ENCODE measurements at regions not wholly inside any gene's neighbourhood (a gene's known extent, or its start where the extent isn't known, plus 50 kb on each side); places are given as distances from the start of the nearest gene placed in this dataset.

- no peak for DNase-seq (ENCODE audit: low read depth)
Measured at GRCh38 chr1:193791746-193792145, 605.3 kb upstream of the B3GALT2 start.

- DNase-seq (ENCODE audit: low read depth): no peak
Measured at GRCh38 chr1:193787061-193787460, 600.6 kb upstream of the B3GALT2 start.

GRCh38 chr1:193785850-193786420 lies 599.5 kb upstream of the B3GALT2 start:
- DNase-seq (ENCODE audit: low read depth): no peak

- no peak for DNase-seq (ENCODE audit: low read depth)
Measured at GRCh38 chr1:193774536-193775323, 588.3 kb upstream of the B3GALT2 start.

- no peak for DNase-seq (ENCODE audit: low read depth)
Measured at GRCh38 chr1:193771596-193771995, 585.2 kb upstream of the B3GALT2 start.

- DNase-seq (ENCODE audit: low read depth): no peak
Measured at GRCh38 chr1:193769651-193770050, 583.2 kb upstream of the B3GALT2 start.

- DNase-seq (ENCODE audit: low read depth): no peak
Measured at GRCh38 chr1:193767886-193768285, 581.5 kb upstream of the B3GALT2 start.

GRCh38 chr1:193766329-193766728 lies 579.9 kb upstream of the B3GALT2 start:
- no peak for DNase-seq (ENCODE audit: low read depth)

GRCh38 chr1:193763266-193763665 lies 576.9 kb upstream of the B3GALT2 start:
- DNase-seq (ENCODE audit: low read depth): no peak

- no peak for DNase-seq (ENCODE audit: low read depth)
Measured at GRCh38 chr1:193762236-193762635, 575.8 kb upstream of the B3GALT2 start.

GRCh38 chr1:193755441-193755840 lies 569.0 kb upstream of the B3GALT2 start:
- no peak for DNase-seq (ENCODE audit: low read depth)

GRCh38 chr1:193754732-193755427 lies 568.5 kb upstream of the B3GALT2 start:
- DNase-seq (ENCODE audit: low read depth): no peak

GRCh38 chr1:193754151-193754550 lies 567.7 kb upstream of the B3GALT2 start:
- DNase-seq (ENCODE audit: low read depth): no peak

- DNase-seq (ENCODE audit: low read depth): no peak
Measured at GRCh38 chr1:193753038-193753756, 566.8 kb upstream of the B3GALT2 start.

GRCh38 chr1:193749868-193750267 lies 563.5 kb upstream of the B3GALT2 start:
- DNase-seq (ENCODE audit: low read depth): no peak

GRCh38 chr1:193747579-193747978 lies 561.2 kb upstream of the B3GALT2 start:
- DNase-seq (ENCODE audit: low read depth): no peak

GRCh38 chr1:193741228-193741627 lies 554.8 kb upstream of the B3GALT2 start:
- DNase-seq (ENCODE audit: low read depth): no peak

- no peak for DNase-seq (ENCODE audit: low read depth)
Measured at GRCh38 chr1:193740762-193741161, 554.3 kb upstream of the B3GALT2 start.

GRCh38 chr1:193736507-193736906 lies 550.1 kb upstream of the B3GALT2 start:
- no peak for DNase-seq (ENCODE audit: low read depth)

GRCh38 chr1:193733674-193734073 lies 547.3 kb upstream of the B3GALT2 start:
- no peak for DNase-seq (ENCODE audit: low read depth)

- no peak for DNase-seq (ENCODE audit: low read depth)
Measured at GRCh38 chr1:193730017-193730416, 543.6 kb upstream of the B3GALT2 start.

- no peak for DNase-seq (ENCODE audit: low read depth)
Measured at GRCh38 chr1:193729429-193729828, 543.0 kb upstream of the B3GALT2 start.

GRCh38 chr1:193727850-193728249 lies 541.4 kb upstream of the B3GALT2 start:
- DNase-seq (ENCODE audit: low read depth): no peak
